C4-2B (cell line): ENCODE measurements at regions not wholly inside any gene's neighbourhood (a gene's known extent, or its start where the extent isn't known, plus 50 kb on each side); places are given as distances from the start of the nearest gene placed in this dataset.

Experiments
- H3K27ac ChIP-seq: fragments of 450-650 bp; 2 replicates; pipeline ENCODE4 v1.5.1; 2017
- ZFX ChIP-seq: fragments of 450-650 bp; IDR thresholded peaks from 2 replicates; pipeline ENCODE4 v1.6.1; 2017
- TF ChIP-seq, protein P1 (sequence below): fragments of 450-650 bp; conservative IDR thresholded peaks from 2 replicates; pipeline ENCODE4 v1.5.1; 2017; ENCODE audit warnings: mild to moderate bottlenecking

DNA sequence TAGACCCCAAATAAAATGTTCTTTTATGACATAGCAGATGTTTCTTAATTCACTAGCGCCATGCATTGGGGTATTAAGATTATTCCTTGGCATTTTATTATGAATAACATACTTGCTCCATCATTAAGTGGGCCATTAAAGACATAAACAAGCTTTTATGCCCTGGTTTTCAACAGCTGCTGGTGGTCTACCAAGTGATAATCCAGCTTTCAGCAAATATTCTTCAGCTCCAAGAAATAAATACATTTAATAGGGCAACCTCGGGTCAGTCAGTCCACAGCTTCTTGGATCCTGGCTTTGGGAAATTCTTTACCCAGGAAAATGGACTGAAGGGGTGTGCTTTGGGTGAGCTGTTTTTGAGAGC is 217.3 kb upstream of the IRX3 start:
- TF ChIP-seq ZFX = no peak
- TF ChIP-seq, protein P1, sequence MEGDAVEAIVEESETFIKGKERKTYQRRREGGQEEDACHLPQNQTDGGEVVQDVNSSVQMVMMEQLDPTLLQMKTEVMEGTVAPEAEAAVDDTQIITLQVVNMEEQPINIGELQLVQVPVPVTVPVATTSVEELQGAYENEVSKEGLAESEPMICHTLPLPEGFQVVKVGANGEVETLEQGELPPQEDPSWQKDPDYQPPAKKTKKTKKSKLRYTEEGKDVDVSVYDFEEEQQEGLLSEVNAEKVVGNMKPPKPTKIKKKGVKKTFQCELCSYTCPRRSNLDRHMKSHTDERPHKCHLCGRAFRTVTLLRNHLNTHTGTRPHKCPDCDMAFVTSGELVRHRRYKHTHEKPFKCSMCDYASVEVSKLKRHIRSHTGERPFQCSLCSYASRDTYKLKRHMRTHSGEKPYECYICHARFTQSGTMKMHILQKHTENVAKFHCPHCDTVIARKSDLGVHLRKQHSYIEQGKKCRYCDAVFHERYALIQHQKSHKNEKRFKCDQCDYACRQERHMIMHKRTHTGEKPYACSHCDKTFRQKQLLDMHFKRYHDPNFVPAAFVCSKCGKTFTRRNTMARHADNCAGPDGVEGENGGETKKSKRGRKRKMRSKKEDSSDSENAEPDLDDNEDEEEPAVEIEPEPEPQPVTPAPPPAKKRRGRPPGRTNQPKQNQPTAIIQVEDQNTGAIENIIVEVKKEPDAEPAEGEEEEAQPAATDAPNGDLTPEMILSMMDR = no peak
- no peak overlapping the region for H3K27ac ChIP-seq

DNA sequence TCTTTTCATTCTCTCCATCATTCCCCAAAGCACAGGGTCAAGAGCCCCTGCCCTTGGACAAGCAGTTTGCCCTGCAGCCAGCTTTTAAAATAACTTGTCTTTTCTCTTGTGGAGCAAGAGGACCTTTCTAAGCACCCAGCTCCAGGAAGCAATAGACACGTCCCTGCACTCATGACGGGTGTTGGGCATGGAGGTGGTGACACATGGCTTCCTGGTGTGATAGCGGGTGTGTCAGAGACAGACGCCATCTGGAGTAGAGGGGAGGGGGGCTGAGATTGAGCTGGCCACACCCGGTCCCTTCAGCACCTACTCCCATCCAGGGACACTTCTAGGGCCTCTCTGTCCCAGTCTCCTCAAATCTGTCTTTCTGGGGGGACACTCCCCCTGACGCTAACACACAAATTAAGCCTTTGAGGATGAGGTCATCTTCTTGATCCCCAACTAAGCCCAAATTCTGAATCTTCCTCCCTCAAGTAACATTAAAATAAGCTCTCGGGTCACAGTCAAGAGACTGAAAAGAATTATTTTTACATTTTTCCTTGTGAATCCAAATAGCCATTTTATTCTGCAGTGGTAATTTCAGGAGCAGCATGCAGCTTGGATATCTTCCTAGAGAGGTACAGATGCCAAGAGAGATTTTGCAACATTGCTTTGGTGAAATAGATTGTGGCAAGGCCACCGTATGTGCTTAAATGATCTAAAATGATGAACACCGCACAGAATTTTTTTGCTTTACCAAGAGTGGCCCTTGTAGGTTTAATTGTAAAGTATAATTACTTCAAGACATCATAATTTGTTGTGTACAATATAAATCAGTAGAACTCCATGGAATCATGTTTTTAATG is 216.6 kb upstream of the IRX3 start:
- no peak overlapping the region for H3K27ac ChIP-seq
- TF ChIP-seq, protein P1 = no peak
- no peak for TF ChIP-seq ZFX

DNA sequence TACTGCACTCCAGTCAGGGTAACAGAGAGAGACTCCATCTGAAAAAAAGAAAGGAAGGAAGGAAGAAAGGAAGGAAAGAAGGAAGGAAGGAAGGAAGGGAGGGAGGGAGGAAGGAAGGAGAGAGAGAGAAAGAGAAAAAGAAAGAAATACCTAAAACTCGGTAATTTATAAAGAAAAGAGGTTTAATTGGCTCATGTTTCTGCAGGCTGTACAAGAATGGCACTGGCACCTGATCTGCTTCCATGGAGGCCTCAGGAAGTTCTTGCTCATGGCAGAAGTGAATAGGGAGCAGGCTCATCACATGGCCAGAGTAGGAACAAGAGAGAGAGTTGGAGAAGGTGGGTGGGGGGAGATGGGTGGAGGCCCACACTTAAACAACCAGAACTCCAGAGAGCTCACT is 215.2 kb upstream of the IRX3 start:
- TF ChIP-seq, protein P1 = no peak
- no peak for TF ChIP-seq ZFX

DNA sequence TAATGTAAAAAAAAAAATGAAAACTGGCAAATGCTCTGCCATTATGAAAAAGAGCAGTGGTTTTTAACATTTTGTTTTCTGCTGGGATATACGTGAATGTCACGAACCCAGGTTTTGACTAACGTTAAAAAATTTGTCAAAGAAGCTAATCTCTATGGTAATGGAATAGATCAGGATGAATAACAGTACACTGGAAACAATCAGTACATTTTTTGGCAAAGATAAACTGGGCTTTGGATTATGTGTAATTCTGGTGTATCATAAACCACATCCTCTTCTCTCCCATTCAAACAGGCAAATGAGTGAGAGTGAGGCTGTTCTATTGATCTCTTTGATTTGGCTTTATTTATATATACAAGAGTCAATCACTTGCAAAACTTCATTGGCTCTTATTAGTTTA is 207.0 kb upstream of the IRX3 start:
- TF ChIP-seq ZFX = no peak
- TF ChIP-seq, protein P1 = no peak
- H3K27ac ChIP-seq = no peak overlapping the region

More for the DNA sequence above, 215.2 kb upstream of the IRX3 start:
- H3K27ac ChIP-seq = no peak overlapping the region

DNA sequence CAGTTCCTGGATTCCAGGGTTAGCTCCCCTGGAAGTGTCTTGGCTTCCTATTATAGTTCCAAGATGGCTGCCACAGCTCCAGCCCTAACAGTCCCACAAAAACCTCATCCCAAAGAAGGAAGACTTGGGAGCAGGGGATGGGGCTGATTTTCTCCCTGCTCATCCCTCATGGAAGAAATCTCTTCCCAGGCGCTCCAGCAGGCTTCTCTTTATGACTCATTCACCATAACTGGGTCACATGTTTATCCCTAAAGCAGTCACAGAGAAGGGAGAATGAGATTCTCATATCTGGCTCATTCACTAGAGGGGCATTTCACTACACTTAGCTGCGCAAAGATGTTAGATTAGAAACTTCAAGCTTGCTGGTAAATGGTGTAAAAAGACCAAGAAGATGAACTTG is 206.5 kb upstream of the IRX3 start:
- TF ChIP-seq ZFX = no peak
- TF ChIP-seq, protein P1 = no peak

DNA sequence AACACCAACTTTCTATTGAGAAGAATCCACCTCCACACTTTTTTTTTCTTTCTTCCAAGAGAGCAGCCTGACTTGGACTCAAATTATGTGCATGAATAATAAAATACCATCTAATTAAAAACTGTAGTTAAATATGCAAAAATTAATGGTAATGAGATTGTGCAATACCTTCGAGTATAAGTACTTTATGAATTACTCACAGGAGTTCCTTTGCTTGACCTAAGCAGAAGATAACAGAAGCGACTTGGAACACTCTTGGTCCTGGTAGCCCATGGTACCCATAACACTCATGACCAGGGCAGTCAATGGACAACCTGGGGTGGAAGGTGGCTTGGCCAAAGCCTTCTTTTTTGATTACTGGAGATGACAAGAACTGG is 203.5 kb upstream of the IRX3 start:
- TF ChIP-seq, protein P1 = no peak
- TF ChIP-seq ZFX = no peak
- no peak overlapping the region for H3K27ac ChIP-seq

More for the DNA sequence above, 206.5 kb upstream of the IRX3 start:
- no peak overlapping the region for H3K27ac ChIP-seq

DNA sequence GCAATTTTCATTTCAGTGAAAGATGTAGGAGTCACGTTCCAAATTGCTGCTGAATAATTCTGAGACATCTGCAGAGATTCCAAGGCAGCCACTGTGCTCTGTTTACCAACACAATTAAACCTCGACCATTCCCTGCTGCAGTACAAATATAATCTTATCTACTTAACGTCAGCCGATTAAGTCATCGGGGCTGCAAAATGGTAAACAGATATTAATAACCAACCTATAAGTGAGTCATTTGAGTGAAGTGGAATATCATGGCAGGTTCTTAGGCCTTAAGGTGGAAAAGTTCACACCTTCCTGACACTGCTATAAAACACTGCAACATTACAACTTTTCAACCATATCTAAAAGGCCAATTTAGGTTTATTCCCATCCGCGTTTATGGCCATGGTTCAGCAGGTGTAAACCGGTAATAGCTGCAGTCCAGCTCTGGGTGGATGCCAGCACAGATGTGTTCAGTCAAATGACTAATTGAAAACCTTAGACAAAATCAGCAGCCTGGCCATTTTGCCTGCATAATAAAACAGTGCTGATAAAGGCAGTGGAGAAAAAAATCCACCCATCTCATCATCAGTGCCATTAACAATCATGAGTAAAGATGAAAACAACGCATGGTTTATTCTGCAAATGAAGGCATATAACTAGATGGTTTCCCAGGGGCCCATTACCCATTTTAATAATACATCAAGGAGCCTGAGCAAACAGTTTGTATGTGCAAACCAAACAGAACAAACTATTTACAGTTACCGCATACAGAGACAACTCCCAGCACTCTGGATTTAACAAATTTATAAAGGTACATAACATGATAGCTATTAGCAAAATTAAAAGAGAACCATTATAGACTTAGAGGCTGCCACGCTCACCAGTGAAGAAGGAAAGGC is 202.9 kb upstream of the IRX3 start:
- TF ChIP-seq, protein P1 = no peak
- no peak for TF ChIP-seq ZFX
- H3K27ac ChIP-seq = no peak overlapping the region
